ENCODE measurements at regions not wholly inside any gene's neighbourhood (a gene's known extent, or its start where the extent isn't known, plus 50 kb on each side); places are given as distances from the start of the nearest gene placed in this dataset.

DNA sequence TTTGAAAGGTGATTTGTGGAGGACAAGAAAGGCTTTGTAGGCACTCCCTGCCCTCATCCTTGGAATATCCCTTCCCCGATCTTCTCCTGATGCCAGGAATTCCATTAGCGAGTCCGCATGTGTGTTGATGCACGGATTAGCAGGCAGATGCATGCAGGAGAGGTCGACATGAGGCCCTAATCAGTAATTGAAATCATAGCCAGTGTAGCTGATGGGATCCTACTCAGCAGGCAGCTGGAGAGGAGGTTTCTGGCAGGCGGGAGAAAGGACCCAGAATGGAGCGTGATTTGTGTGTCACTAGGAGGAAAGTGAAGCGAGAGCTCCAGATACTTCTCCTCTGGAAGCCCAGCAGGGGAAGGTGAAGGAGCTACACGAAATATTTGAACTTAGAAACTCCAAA, 196.3 kb upstream of the CDH11 start:
- TF ChIP-seq EZH2 (IDR thresholded peaks at IDR 0.05): no peak
- TF ChIP-seq POLR2AphosphoS5 (IDR thresholded peaks at IDR 0.05; ENCODE audit: borderline replicate concordance, low read depth, low read length): no peak
- no peak for TF ChIP-seq FOXP2 (optimal IDR thresholded peaks at IDR 0.05; ENCODE audit: control extremely low read depth, extremely low read length, insufficient read depth)
